ENCODE measurements at regions not wholly inside any gene's neighbourhood (a gene's known extent, or its start where the extent isn't known, plus 50 kb on each side); places are given as distances from the start of the nearest gene placed in this dataset.
"Not testable (repeated sequence)": the region's sequence is repeated elsewhere in the genome, so short reads cannot be mapped to it uniquely, and the experiment has no call there.

- not testable (repeated sequence) for DNase-seq (ENCODE audit: low read depth, low spot score)
Observed at GRCh38 chr16:52104993-52105392, 441.9 kb downstream of the TOX3 start.

DNA sequence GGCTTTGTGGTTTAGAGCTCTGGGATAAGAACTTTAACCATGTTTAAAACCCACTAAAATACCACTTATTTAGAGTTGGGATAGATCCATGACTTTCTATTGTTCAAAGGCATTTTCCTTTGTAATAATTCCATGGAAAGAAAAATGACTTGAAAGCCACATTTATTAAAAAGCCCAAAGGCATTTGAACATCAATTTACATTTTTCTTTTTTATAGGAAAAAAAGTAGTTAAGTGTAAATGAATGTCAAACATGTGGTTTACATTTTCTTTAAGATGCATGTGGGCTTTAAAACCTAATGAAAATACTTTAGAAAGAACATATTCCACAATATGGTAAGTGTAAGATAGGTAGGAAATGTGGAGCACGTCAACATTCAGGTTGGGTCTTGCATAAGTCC, 443.2 kb downstream of the TOX3 start:
- DNase-seq (ENCODE audit: low read depth, low spot score), result no peak

DNA sequence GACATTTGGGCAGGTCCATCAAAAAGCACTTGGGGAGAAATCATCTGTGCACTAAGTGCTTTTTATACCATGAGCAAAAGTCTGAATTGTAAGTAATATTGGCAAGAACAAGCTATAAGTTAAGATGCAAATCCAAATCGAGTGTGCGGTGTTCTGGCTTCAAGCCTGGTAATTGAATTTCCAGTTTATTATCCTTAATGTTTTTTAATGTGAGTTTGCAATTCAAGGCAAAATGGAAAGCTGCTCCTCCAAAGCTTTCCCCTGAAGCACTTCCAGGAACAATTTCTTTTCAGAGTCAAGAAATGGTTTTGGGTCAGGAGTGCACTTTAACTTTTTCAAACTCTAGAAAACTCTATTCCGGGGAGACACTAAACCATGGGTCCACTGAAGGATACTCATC, 445.7 kb downstream of the TOX3 start:
- no peak for DNase-seq (ENCODE audit: low read depth, low spot score)

DNA sequence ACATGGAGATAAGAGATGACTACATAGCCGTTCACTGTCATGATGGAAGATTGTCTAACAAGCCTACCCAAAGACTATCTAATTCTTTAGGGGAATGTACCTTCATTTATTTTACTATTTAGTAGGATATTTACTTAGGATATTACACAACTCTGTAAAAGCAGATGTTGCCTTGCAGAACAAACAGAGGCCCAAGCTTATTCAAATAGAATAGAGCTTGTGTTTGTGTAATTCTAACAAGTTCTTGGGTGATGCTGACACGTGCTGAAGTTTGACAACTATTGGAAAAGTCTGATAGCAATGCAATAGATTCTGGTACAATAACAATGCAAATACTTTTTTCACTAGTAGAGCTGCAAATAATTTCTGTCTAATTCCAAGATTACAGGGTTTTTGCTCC, 447.6 kb downstream of the TOX3 start:
- DNase-seq (ENCODE audit: low read depth, low spot score), result no peak

- no peak for DNase-seq (ENCODE audit: low read depth, low spot score)
Observed at GRCh38 chr16:52095471-52095870, 451.5 kb downstream of the TOX3 start.

- DNase-seq (ENCODE audit: low read depth, low spot score), result no peak
Observed at GRCh38 chr16:52092126-52092525, 454.8 kb downstream of the TOX3 start.

GRCh38 chr16:52090080-52090479, 456.9 kb downstream of the TOX3 start:
- no peak for DNase-seq (ENCODE audit: low read depth, low spot score)

DNA sequence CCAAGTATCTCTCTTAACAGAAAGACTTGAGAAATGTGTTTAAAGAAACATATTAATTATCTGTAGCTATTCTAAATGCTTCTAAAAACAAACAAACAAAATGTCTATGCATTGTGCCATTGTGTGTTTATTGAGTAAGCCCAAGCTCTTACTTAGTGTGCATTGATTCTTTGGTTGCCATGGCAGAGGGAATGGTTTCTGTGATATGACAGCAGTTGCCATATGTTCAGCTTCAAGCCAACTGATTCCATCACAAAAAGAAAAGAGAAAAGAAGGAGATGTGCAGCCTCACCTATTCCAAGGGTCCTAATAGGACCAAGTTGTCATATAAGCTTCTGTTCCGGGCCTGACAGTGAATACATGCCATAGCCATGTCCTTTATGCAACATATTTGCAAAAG, 457.5 kb downstream of the TOX3 start:
- no peak for DNase-seq (ENCODE audit: low read depth, low spot score)

- no peak for DNase-seq (ENCODE audit: low read depth, low spot score)
Observed at GRCh38 chr16:52086901-52087300, 460.0 kb downstream of the TOX3 start.

DNA sequence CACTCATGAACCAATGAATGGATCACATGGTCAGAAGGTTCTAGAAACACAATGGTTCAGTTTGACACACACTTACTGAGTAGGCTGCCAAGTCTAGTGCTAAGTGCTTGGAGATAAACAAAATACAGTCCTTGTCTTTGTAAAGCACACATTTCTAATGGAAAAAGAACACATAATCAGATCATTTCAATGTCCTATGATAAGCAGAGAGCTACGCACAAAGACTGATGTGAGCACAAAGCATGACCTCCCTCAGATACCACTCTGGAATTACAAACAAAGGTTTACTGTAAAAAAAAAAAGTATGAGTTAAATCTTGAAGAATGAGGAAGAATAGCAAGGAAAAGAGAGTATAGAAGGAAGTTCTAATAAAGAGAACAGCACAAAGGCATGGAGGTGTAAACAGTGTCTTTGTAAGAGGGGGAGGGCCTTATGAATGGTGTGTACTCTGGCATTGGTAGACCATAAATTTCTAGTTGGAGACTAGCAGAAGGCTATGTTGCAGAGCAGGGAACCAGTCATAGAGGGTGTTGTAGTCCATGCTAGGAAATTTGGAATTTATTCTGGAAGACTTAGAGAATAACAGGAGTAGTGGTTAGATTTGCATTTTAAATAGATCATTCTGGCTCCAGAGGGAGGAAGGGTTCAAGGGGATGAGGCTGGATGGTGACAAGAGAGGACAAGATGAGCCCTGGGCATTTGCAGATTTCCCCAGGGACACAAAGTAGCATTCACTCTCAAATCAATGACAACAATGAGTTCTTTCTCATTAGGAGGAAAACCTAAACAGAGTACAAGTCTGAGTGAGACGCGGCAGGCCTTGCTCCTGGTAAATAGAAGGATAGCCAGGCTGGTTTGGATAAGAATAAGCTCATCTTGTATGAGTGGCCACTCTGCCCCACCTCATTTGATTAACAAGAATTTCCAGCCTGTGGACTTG, 468.0 kb downstream of the TOX3 start:
- no peak for DNase-seq (ENCODE audit: low read depth, low spot score)

DNA sequence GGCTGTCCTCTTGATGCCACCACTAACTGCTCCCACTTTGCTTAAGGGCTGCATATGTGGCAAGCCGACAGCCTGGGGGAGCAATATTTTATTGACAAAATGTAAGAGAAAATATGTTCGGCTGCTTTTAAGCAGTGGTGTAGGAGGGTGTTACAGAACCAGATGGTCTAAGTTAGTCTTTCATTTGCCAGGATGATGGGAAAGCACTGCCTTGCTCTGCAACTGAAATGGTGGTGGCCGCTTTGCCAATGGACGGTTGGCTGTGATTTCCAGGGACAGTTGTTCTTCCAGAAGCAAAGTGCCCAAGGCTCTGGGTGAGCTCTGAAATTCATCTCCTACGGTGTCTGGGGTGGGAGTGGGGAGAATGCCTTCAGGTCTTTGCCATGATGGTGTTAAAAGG, 469.3 kb downstream of the TOX3 start:
- no peak for DNase-seq (ENCODE audit: low read depth, low spot score)

DNA sequence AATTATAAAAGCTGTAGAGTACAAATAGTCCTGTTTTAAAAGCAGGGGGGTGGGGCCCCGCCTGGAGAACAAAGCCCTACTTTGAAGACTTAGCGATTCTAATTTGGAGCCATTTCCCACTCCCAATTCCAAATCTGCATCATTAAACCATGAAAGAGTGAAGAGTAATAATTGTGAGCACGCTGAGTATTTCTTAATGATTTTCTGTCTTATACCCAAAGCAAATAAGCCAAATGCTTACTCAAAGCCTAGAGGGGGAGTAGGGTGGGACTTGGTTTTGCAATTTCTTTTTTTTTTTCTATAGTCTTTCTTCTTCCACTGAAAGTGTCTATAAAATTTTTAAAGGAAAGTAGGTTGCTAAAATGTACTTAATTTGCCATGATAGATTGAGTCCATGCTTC, 470.1 kb downstream of the TOX3 start:
- no peak for DNase-seq (ENCODE audit: low read depth, low spot score)

- no peak for DNase-seq (ENCODE audit: low read depth, low spot score)
Observed at GRCh38 chr16:52076332-52076731, 470.6 kb downstream of the TOX3 start.

DNA sequence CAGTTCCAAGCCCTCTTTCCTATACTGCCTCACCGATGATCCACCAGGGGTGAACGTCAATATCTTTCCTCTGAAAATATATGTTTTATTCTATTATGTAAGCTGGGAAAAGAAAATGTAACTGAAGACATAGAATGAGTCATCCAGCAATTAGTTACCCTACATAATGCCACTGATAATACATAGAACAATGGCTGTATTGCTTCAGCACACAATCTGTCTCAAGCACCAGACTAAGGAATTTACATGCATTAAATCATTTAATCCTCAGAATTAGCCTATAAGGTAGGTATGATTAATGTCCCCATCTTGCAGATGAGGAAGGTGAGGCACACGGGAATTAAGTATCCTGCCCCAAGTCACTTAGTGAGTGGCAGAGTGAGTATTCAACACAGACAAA, 472.8 kb downstream of the TOX3 start:
- DNase-seq (ENCODE audit: low read depth, low spot score), result no peak

DNA sequence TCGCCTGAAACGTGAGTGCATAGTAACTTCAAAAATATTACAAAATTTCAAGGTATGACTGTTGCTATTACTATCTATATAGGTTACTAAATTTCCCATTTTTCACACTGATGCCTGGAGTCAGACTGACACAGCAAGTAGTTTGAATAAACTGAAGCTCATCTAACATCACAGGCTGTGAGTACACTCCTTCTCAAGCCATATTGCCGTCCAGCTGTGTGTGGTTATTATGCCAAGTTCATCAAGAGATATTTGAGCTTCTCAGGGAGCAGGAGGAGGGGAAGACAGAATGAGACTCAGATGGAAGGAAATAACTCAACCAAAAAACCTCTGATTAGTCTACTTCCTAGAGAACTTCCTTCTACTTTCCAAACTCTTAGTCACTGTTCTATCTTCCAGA, 473.9 kb downstream of the TOX3 start:
- no peak for DNase-seq (ENCODE audit: low read depth, low spot score)

GRCh38 chr16:52071101-52071500, 475.8 kb downstream of the TOX3 start:
- DNase-seq (ENCODE audit: low read depth, low spot score), result no peak

DNA sequence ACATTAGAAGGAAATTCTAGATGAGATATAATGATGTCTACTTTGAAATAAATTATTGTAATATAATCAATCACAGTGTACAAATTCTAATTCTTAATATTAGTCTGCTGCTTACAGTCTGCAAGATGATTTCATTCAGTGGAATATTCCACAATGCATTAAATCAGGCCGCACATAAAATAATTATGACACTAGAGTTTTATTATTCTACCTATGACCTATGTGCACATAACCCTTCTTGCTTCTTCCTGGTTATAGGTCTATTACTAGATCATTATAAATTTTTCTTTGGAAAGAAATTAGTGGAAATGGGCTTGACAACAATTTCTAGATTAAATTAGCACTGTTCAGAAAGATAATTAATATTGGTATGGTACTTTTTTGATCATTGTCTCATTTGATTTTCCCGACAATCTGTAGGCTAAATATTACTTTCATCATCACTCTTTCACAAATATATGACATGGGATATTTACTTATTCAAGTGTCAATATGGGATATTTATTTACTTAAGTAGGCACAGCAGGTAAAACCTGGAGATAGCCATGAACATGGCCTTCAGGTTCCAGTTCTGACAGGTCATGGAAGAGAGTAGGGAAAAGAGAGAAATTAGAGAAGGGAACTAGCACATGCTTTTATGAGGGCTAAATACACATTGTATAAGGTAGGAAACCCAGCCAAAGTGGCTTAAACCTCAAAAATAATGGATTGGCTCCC, 476.4 kb downstream of the TOX3 start:
- no peak for DNase-seq (ENCODE audit: low read depth, low spot score)

DNA sequence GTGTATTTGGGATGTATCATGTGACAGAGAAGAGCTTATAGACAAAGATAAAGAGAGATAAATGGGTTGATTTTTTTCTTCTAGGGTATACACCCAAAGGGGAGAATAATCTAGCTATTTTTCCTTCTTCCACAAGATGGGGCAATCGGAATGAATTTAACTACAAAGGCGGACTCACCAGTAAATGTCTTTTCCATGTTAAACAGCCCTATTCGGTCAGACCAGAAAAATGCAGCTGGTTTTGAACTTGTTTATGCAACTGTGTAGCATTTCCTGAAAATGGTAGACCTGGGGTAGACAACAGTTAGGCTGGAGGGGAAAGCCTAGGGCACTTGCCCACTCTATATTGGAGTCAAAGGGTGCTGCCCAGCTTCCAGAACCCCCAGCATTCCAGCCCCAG, 477.1 kb downstream of the TOX3 start:
- DNase-seq (ENCODE audit: low read depth, low spot score), result no peak

GRCh38 chr16:52068447-52069074, 478.4 kb downstream of the TOX3 start:
- no peak for DNase-seq (ENCODE audit: low read depth, low spot score)

DNA sequence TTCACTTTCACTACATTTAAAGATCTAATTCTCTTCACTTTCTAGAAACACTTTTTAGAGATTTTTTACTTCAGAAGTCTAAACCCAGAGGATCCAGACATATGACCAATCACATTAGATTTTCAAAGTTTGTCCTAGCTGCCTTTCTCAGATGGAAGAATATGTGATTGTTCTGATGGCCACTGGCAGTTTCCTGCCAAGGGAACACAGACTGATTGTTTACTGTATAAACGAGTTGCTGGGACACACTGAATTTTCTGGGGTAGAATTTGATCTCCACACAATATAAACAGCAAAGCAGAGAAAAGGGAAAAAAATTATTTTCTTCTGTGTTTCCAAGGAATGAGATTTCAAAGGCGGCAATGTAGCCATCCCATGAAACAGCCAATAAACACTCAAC, 480.0 kb downstream of the TOX3 start:
- DNase-seq (ENCODE audit: low read depth, low spot score), result no peak

DNA sequence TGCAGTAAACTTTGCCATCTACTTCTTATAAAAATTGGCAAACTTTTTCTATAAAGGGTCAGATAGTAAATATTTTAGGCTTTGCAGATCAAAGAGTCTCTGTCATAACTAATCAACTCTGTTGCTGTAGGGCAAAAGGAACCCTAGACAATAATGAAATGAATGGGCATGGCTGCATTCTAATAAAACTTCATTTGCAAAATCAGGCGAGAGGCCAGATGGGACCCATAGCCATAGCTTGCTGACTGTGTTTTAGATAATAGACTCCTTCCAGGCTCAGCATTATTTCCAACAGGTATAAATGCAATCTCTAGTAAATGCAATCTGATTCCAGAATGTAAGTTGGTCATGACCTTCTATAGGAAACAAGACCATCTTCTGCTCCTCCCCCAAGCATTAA, 490.7 kb downstream of the TOX3 start:
- no peak for DNase-seq (ENCODE audit: low read depth, low spot score)

DNA sequence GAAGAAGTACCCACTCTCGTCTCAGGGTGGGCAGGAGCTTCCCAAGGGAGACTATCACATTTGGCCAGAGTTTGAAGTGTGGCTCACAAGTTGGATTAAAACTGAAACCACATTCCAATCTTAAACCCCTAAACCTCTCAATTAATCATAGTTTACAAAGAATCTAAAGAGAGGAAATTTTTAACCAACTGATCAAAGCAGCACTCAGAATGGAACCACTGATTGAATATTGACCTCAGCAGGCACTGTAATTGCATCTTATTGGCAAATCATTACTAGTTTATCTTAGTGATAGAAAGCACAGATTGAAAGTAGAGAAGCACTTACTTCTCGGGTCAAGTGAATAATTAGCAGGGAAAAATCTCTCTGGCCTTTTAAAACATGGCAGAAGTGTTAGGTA, 491.6 kb downstream of the TOX3 start:
- no peak for DNase-seq (ENCODE audit: low read depth, low spot score)

DNA sequence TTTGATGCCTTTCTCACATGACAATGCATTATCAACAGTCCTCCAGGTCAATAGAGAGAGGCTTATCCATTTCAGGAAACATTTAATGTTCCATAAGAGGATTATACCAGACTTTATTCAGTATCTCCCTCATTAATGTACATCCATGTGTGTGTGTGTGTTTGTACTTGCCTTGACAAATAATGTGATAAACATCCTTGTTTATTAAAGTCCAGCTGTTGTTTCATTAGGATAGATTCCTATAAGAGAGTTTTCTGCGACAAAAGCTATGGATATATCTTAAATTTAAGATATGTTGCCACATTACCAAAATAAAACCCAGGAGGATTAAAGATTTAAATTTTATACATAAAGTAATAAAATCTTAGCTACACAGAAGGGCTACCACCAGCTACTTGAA, 492.6 kb downstream of the TOX3 start:
- DNase-seq (ENCODE audit: low read depth, low spot score), result no peak
